Neutrophil (primary cell): ENCODE measurements at regions not wholly inside any gene's neighbourhood (a gene's known extent, or its start where the extent isn't known, plus 50 kb on each side); places are given as distances from the start of the nearest gene placed in this dataset.

Experiments used
- H3K27ac ChIP-seq: fragments of 200-600 bp; sonication (generic); 2 replicates; pipeline ENCODE4 v1.5.1; 2016; ENCODE audit warnings: mild to moderate bottlenecking, moderate library complexity
- H3K27me3 ChIP-seq: fragments of 200-600 bp; sonication (generic); 2 replicates; pipeline ENCODE4 v1.6.0; 2016; ENCODE audit warnings: mild to moderate bottlenecking
- H3K36me3 ChIP-seq: fragments of 200-600 bp; sonication (generic); 2 replicates; pipeline ENCODE4 v1.5.1; 2017
- H3K4me1 ChIP-seq, 2 experiments: fragments of 200-600 bp in 1 of 2; sonication (generic) in 1 of 2; 1 replicate in 1 of 2; 2 replicates in 1 of 2; pipeline versions ENCODE4 v1.5.1 to v1.6.1; 2013 to 2016; ENCODE audit warnings: low read depth in 1 of 2, low read length in 1 of 2, mild to moderate bottlenecking in 1 of 2, moderate library complexity in 1 of 2; ENCODE audit not compliant: control insufficient read depth in 1 of 2, insufficient read depth in 1 of 2
- H3K4me3 ChIP-seq, 2 experiments: fragments of 200-600 bp in 1 of 2; sonication (generic) in 1 of 2; 1 replicate in 1 of 2; 2 replicates in 1 of 2; pipeline ENCODE4 v1.5.1; 2013 to 2016; ENCODE audit warnings: low read depth in 1 of 2, low read length in 1 of 2, mild to moderate bottlenecking in 1 of 2, moderate library complexity in 1 of 2
- H3K9me3 ChIP-seq: fragments of 200-600 bp; sonication (generic); 2 replicates; pipeline ENCODE4 v1.5.1; 2016
- CTCF ChIP-seq: fragments of 200-600 bp; sonication (generic); IDR thresholded peaks from 2 replicates; pipeline ENCODE4 v1.5.1; 2016; ENCODE audit warnings: antibody characterized with exemption

GRCh38 chr5:50564079-50564478 is 102.4 kb upstream of the PARP8 start:
- TF ChIP-seq CTCF: no peak
- no peaks in the 10 kb centered on the region for H3K36me3 ChIP-seq
- no peak overlapping the region for H3K27ac ChIP-seq
- H3K27me3 ChIP-seq: no peaks in the 10 kb centered on the region
- H3K9me3 ChIP-seq: no peaks in the 10 kb centered on the region
- H3K4me3 ChIP-seq: no peak overlapping the region
- H3K4me1 ChIP-seq: peaks cover 0 to 8% of the 10 kb centered on the region in 2 experiments

- no peak overlapping the region for H3K27ac ChIP-seq
- no peak for TF ChIP-seq CTCF
Measured at GRCh38 chr5:50564558-50564957, 101.9 kb upstream of the PARP8 start.

GRCh38 chr5:50574121-50574520 is 92.3 kb upstream of the PARP8 start:
- H3K9me3 ChIP-seq: no peaks in the 10 kb centered on the region
- H3K27ac ChIP-seq: no peak overlapping the region
- TF ChIP-seq CTCF: no peak
- H3K4me3 ChIP-seq: no peak overlapping the region
- no peaks in the 10 kb centered on the region for H3K36me3 ChIP-seq
- H3K4me1 ChIP-seq: peaks cover 0 to 4% of the 10 kb centered on the region in 2 experiments
- H3K27me3 ChIP-seq: no peaks in the 10 kb centered on the region

More at GRCh38 chr5:50564558-50564957, 101.9 kb upstream of the PARP8 start:
- Histone ChIP-seq H3K9me3 (no peaks in the 10 kb centered on the region), H3K27me3 (no peaks in the 10 kb centered on the region), H3K4me3 (no peak overlapping the region), H3K4me1 (peaks cover 0 to 8% of the 10 kb centered on the region in 2 experiments), H3K36me3 (no peaks in the 10 kb centered on the region)

GRCh38 chr5:50575740-50576139 is 90.7 kb upstream of the PARP8 start:
- Histone ChIP-seq H3K27ac (no peak overlapping the region), H3K9me3 (no peaks in the 10 kb centered on the region), H3K4me1 (peaks cover 0 to 4% of the 10 kb centered on the region in 2 experiments), H3K4me3 (no peak overlapping the region), H3K27me3 (no peaks in the 10 kb centered on the region), H3K36me3 (no peaks in the 10 kb centered on the region)
- no peak for TF ChIP-seq CTCF

- Histone ChIP-seq H3K4me1 (peaks cover 0 to 4% of the 10 kb centered on the region in 2 experiments), H3K27me3 (no peaks in the 10 kb centered on the region), H3K4me3 (no peak overlapping the region), H3K36me3 (no peaks in the 10 kb centered on the region), H3K9me3 (no peaks in the 10 kb centered on the region), H3K27ac (no peak overlapping the region)
- TF ChIP-seq CTCF: no peak
Measured at GRCh38 chr5:50576265-50576664, 90.2 kb upstream of the PARP8 start.
